ENCODE measurements at regions not wholly inside any gene's neighbourhood (a gene's known extent, or its start where the extent isn't known, plus 50 kb on each side); places are given as distances from the start of the nearest gene placed in this dataset.

GRCh38 chr9:82580921-82581320, 482.0 kb downstream of the RASEF start:
- TF ChIP-seq, protein P1, sequence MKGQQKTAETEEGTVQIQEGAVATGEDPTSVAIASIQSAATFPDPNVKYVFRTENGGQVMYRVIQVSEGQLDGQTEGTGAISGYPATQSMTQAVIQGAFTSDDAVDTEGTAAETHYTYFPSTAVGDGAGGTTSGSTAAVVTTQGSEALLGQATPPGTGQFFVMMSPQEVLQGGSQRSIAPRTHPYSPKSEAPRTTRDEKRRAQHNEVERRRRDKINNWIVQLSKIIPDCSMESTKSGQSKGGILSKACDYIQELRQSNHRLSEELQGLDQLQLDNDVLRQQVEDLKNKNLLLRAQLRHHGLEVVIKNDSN (IDR thresholded peaks at IDR 0.05) = no peak
- TF ChIP-seq TEAD4 (IDR thresholded peaks at IDR 0.05) (no peak), RAD21 (IDR thresholded peaks at IDR 0.05; ENCODE audit: low read depth) (no peak), MAX (IDR thresholded peaks at IDR 0.05) (no peak)

- TF ChIP-seq CREB1 (IDR thresholded peaks at IDR 0.05; ENCODE audit: low read depth) (no peak), EP300 (IDR thresholded peaks at IDR 0.05; ENCODE audit: borderline replicate concordance) (no peak), MAX (IDR thresholded peaks at IDR 0.05) (no peak), TAF1 (IDR thresholded peaks at IDR 0.05; ENCODE audit: low read depth) (no peak), YY1 (IDR thresholded peaks at IDR 0.05; ENCODE audit: low read depth) (no peak), RAD21 (IDR thresholded peaks at IDR 0.05; ENCODE audit: low read depth) (no peak), TCF12 (IDR thresholded peaks at IDR 0.05; ENCODE audit: low read depth) (no peak), CEBPB (IDR thresholded peaks at IDR 0.05) (no peak), EGR1 (IDR thresholded peaks at IDR 0.05) (no peak), FOXM1 (IDR thresholded peaks at IDR 0.05; ENCODE audit: borderline replicate concordance, low read depth) (no peak), ZBTB7A (IDR thresholded peaks at IDR 0.05; ENCODE audit: low read depth) (no peak), TEAD4 (IDR thresholded peaks at IDR 0.05) (no peak), NFIC (IDR thresholded peaks at IDR 0.05) (no peak), REST (IDR thresholded peaks at IDR 0.05; ENCODE audit: low read depth) (no peak)
- TF ChIP-seq, protein P1 (IDR thresholded peaks at IDR 0.05) = no peak
Observed at GRCh38 chr9:82581516-82581915, 481.4 kb downstream of the RASEF start.

DNA sequence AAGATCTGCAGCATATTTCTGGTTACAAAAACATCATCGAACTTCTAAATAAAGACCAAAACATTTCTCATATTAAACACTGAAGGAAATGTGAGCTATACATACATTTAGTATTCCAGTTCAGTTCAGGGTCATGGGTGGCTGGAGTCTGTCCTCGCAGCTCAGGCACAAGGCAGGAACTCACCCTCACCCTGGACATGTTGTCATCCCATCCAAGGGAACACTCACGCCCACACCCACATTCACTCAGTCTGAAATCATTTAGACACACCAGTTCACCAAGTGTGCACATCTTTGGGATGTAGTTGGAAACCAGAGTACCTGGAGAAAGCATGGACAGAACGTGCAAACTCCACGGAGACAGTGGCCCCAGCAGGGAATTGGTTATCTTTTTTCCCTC, 481.0 kb downstream of the RASEF start:
- TF ChIP-seq FOXM1 (IDR thresholded peaks at IDR 0.05; ENCODE audit: borderline replicate concordance, low read depth) = no peak
- TF ChIP-seq NFIC (IDR thresholded peaks at IDR 0.05) = no peak
- TF ChIP-seq, protein P1 (IDR thresholded peaks at IDR 0.05) = no peak
- TF ChIP-seq EGR1 (IDR thresholded peaks at IDR 0.05) = no peak
- no peak for TF ChIP-seq TEAD4 (IDR thresholded peaks at IDR 0.05)

DNA sequence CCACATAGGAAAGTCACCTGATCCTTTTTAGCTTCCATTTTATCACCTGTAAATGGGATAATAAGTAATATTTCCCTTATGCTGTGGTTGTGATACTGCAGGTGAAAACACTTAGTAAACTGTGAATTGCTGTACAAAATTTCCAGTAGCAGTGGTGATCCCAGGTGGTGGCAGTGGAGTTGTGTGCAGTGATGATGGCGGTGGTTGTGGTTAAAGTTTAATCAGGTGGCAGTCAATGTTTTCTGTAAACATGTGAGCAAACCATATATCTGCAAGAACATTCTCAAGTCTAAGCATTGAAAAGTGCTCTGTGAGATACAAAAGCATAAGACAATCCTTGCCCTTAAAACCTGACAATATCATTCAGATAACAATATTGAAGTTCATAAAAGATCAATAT, 480.2 kb downstream of the RASEF start:
- no peak for TF ChIP-seq REST (IDR thresholded peaks at IDR 0.05; ENCODE audit: low read depth)

DNA sequence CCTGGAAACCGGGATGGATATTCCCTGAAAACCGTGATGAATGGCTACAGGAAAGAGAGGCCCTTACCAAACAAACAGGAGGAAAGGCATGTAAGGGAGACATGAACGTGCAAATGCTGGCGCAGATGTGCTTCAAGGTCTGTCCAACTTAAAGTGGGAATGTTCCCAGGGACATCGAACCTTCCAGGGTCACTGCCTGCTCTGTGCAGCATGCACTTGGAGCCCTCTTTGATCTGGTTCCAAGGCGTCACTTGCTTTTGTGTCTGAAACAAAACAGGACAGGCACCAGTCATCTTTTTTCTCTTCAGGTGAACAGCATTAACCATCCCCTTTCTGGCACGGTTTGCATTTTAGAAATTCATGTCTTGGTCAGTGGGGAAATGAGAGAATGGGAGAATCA, 479.4 kb downstream of the RASEF start:
- TF ChIP-seq YY1 (IDR thresholded peaks at IDR 0.05; ENCODE audit: low read depth) (no peak), EP300 (IDR thresholded peaks at IDR 0.05; ENCODE audit: borderline replicate concordance) (no peak), REST (IDR thresholded peaks at IDR 0.05; ENCODE audit: low read depth) (no peak), MAX (IDR thresholded peaks at IDR 0.05) (no peak), ZBTB7A (IDR thresholded peaks at IDR 0.05; ENCODE audit: low read depth) (no peak), TEAD4 (IDR thresholded peaks at IDR 0.05) (no peak), NFIC (IDR thresholded peaks at IDR 0.05) (no peak), EGR1 (IDR thresholded peaks at IDR 0.05) (no peak), CREB1 (IDR thresholded peaks at IDR 0.05; ENCODE audit: low read depth) (no peak), TCF12 (IDR thresholded peaks at IDR 0.05; ENCODE audit: low read depth) (no peak), RAD21 (IDR thresholded peaks at IDR 0.05; ENCODE audit: low read depth) (no peak), FOXM1 (IDR thresholded peaks at IDR 0.05; ENCODE audit: borderline replicate concordance, low read depth) (no peak)
- TF ChIP-seq, protein P1 (IDR thresholded peaks at IDR 0.05) = no peak

All from Ishikawa (cell line).